Natural killer cell (primary cell): ENCODE measurements at regions not wholly inside any gene's neighbourhood (a gene's known extent, or its start where the extent isn't known, plus 50 kb on each side); places are given as distances from the start of the nearest gene placed in this dataset.

Source experiments
- ATAC-seq, 3 donors: fragments of 150-1000 bp in 2 of 3; fragments of 200-7000 bp in 1 of 3; cut with Tn5 transposase; 1 replicate in 1 of 3; 2 replicates in 2 of 3; pipeline ENCODE4 v1.10.0; 2021; ENCODE audit warnings: mild to moderate bottlenecking in 2 of 3, moderate library complexity in 2 of 3
- DNase-seq, 2 donors: peaks; one replicate each; pipeline versions ENCODE4 v3.0.0 to v3.0.0-alpha.2; 2013 to 2021; ENCODE audit warnings: mixed read lengths in 1 of 2
- H3K27ac ChIP-seq: one replicate; pipeline ENCODE4 v1.5.1; 2013; ENCODE audit warnings: mild to moderate bottlenecking, low read length
- H3K27me3 ChIP-seq: one replicate; pipeline ENCODE4 v1.6.1; 2013; ENCODE audit warnings: low read length; ENCODE audit not compliant: control insufficient read depth, insufficient read depth
- H3K36me3 ChIP-seq: one replicate; pipeline ENCODE4 v1.6.1; 2013; ENCODE audit warnings: low read length; ENCODE audit not compliant: control insufficient read depth, insufficient read depth
- H3K4me1 ChIP-seq: one replicate; pipeline ENCODE4 v1.6.1; 2013; ENCODE audit warnings: low read length; ENCODE audit not compliant: control insufficient read depth, insufficient read depth
- H3K4me3 ChIP-seq: one replicate; pipeline ENCODE4 v1.5.1; 2013; ENCODE audit warnings: low read length
- H3K9me3 ChIP-seq: one replicate; pipeline ENCODE4 v1.6.1; 2013; ENCODE audit warnings: low read length; ENCODE audit not compliant: control insufficient read depth, insufficient read depth
- H3K27ac Mint-ChIP-seq, 2 donors: one replicate each; pipeline ENCODE4 v1.8.0; 2022; ENCODE audit warnings: mild to moderate bottlenecking in 2 of 2, mixed read lengths in 2 of 2, moderate library complexity in 1 of 2
- H3K27me3 Mint-ChIP-seq, 2 donors: one replicate each; pipeline ENCODE4 v1.8.0; 2022; ENCODE audit warnings: low read depth in 2 of 2, mixed read lengths in 2 of 2
- H3K36me3 Mint-ChIP-seq: one replicate; pipeline ENCODE4 v1.8.0; 2022; ENCODE audit warnings: mixed read lengths
- H3K4me1 Mint-ChIP-seq, 2 donors: one replicate each; pipeline ENCODE4 v1.8.0; 2022; ENCODE audit warnings: mixed read lengths in 2 of 2
- H3K4me3 Mint-ChIP-seq: one replicate; pipeline ENCODE4 v1.8.0; 2022; ENCODE audit warnings: mild to moderate bottlenecking, moderate library complexity, mixed read lengths
- H3K9me3 Mint-ChIP-seq, 2 donors: one replicate each; pipeline ENCODE4 v1.8.0; 2022; ENCODE audit warnings: mixed read lengths in 2 of 2
- CTCF ChIP-seq: fragments of 200-600 bp; IDR thresholded peaks from one replicate; pipeline ENCODE4 v1.8.0; 2022; ENCODE audit warnings: antibody characterized with exemption
- WGBS: methylation state at CpG from one replicate; pipeline ENCODE4 v1.1.7; 2013; ENCODE audit warnings: missing lambda C conversion rate; ENCODE audit not compliant: insufficient coverage; 5-methylcytosine and 5-hydroxymethylcytosine counted together
- intact Hi-C: fragments of 100-400 bp; cut with micrococcal nuclease; formaldehyde crosslinking; loops from one replicate; pipeline ENCODE4 v1.14.2; 2022

- intact Hi-C loops = no loop called here
Measured at GRCh38 chr1:38246955-38247952, 200.7 kb upstream of the POU3F1 start.

GRCh38 chr1:38244218-38244845 lies 197.7 kb upstream of the POU3F1 start:
- ATAC-seq (no peak), DNase-seq (no peak)
- no peak overlapping the region for H3K27ac Mint-ChIP-seq
- no peak for TF ChIP-seq CTCF
- Histone ChIP-seq H3K4me3 (no peak overlapping the region), H3K9me3 (no peaks in the 10 kb centered on the region), H3K27ac (no peak overlapping the region), H3K36me3 (no peaks in the 10 kb centered on the region), H3K4me1 (no peaks in the 10 kb centered on the region), H3K27me3 (no peaks in the 10 kb centered on the region)
- no peaks in the 10 kb centered on the region for H3K9me3 Mint-ChIP-seq
- H3K4me1 Mint-ChIP-seq = no peaks in the 10 kb centered on the region
- H3K27me3 Mint-ChIP-seq = peaks cover 0 to 8% of the 10 kb centered on the region in 2 donors
- H3K4me3 Mint-ChIP-seq = no peak overlapping the region
- WGBS = 80% methylated on average over 13 of the region's 14 CpGs
- no peaks in the 10 kb centered on the region for H3K36me3 Mint-ChIP-seq
- intact Hi-C loops = no loop called here

More at GRCh38 chr1:38246955-38247952, 200.7 kb upstream of the POU3F1 start:
- Histone ChIP-seq H3K27ac (no peak overlapping the region), H3K9me3 (no peaks in the 10 kb centered on the region), H3K36me3 (no peaks in the 10 kb centered on the region), H3K27me3 (no peaks in the 10 kb centered on the region), H3K4me3 (no peak overlapping the region), H3K4me1 (no peaks in the 10 kb centered on the region)
- WGBS = 67% methylated on average over 23 of the region's 24 CpGs
- Mint-ChIP-seq H3K27me3 (peaks cover 0 to 18% of the 10 kb centered on the region in 2 donors), H3K9me3 (no peaks in the 10 kb centered on the region), H3K4me3 (no peak overlapping the region), H3K27ac (no peak overlapping the region), H3K36me3 (no peaks in the 10 kb centered on the region), H3K4me1 (no peaks in the 10 kb centered on the region)
- no peak for TF ChIP-seq CTCF
- ATAC-seq = no peak
- no peak for DNase-seq

GRCh38 chr1:38243106-38243505 lies 196.5 kb upstream of the POU3F1 start:
- Mint-ChIP-seq H3K4me1 (no peaks in the 10 kb centered on the region), H3K9me3 (no peaks in the 10 kb centered on the region), H3K4me3 (no peak overlapping the region), H3K27ac (no peak overlapping the region), H3K27me3 (no peaks in the 10 kb centered on the region), H3K36me3 (no peaks in the 10 kb centered on the region)
- intact Hi-C loops = no loop called here
- WGBS = 74% methylated on average over 6 of the region's 6 CpGs
- no peak for DNase-seq
- Histone ChIP-seq H3K4me3 (no peak overlapping the region), H3K36me3 (no peaks in the 10 kb centered on the region), H3K4me1 (no peaks in the 10 kb centered on the region), H3K27ac (no peak overlapping the region), H3K9me3 (no peaks in the 10 kb centered on the region), H3K27me3 (no peaks in the 10 kb centered on the region)
- no peak for TF ChIP-seq CTCF
- ATAC-seq = no peak
